DMS114 treated with DMSO at 0.1 percent for 48 hours (cell line): ENCODE measurements at regions not wholly inside any gene's neighbourhood (a gene's known extent, or its start where the extent isn't known, plus 50 kb on each side); places are given as distances from the start of the nearest gene placed in this dataset.
"Not testable (repeated sequence)": the region's sequence is repeated elsewhere in the genome, so short reads cannot be mapped to it uniquely, and the experiment has no call there.

Experiments used
- DNase-seq: peaks from one replicate; lab custom pipeline; 2025; ENCODE audit not compliant: unreplicated experiment; lab: John Stamatoyannopoulos, UW

DNA sequence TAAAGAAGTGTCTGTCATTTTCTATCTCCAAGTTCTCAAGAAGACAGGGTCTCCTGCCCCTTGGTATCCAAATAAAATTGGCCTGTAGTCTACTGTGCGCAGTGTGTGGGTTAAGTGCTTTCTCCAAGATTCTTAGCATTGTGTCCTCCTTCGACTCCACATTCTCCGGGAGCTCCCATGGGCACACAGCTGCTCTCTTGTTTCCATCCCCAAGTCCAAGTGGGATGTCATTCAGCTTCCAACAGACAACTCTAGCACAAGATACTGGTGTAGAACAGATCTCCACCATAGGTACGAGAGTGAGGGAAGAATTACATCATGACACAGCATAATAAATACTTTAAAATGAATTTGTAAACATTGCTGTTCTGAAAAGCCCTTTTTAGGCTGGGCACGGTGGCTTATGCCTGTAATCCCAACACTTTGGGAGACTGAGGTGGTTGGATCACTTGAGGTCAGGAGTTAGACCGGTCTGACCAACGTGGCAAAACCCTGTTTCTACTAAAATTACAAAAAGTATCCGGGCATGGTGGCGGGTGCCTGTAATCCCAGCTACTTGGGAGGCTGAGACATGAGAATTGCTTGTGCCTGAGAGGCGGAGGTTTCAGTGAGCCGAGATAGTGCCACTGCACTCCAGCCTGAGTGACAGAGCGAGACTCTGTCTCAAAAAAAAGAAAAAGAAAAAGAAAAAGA lies 196.2 kb downstream of the C9orf152 start:
- DNase-seq: no peak

DNA sequence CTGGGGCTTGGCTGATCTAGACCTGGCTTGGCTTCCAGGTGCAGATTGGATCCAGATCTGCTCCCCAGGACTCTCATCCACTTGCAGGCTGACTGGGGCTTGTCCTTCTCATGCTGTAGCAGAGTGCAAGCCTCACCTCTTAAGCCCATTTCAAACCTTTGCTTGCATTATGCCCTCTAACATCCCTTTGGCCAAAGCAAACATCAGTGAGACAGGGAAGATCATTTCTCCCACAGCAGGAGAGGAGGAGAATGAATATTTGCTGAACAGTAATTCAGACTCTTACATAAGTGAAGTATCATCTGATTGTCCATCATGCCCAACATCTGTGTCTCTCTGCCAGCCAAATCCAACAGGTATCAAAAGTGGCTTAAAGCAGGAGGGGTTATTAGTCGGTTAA lies 194.9 kb downstream of the C9orf152 start:
- DNase-seq: no peak

GRCh38 chr9:110015759-110016158 lies 192.2 kb downstream of the C9orf152 start:
- DNase-seq: no peak

DNA sequence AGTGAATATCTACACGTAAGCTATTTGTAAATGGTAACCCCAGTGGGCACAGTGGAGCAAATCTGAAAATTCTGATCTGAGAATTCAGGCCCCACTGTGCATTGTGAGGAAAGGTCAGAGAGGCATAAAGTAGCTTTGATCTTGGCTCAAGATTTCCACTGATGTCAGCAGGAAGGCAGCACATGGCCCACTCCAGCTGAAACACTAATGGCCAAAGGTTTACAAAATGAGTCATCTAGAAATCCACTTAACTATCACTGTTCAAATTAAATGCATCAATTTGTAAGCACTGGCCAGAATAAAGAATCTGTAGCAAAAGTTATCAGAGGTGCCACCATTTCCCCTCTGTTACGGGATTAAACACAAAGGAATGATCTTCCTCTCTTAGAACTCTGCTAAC lies 191.6 kb downstream of the C9orf152 start:
- no peak for DNase-seq

GRCh38 chr9:110020216-110020615 lies 187.7 kb downstream of the C9orf152 start:
- DNase-seq: not testable (repeated sequence)

DNA sequence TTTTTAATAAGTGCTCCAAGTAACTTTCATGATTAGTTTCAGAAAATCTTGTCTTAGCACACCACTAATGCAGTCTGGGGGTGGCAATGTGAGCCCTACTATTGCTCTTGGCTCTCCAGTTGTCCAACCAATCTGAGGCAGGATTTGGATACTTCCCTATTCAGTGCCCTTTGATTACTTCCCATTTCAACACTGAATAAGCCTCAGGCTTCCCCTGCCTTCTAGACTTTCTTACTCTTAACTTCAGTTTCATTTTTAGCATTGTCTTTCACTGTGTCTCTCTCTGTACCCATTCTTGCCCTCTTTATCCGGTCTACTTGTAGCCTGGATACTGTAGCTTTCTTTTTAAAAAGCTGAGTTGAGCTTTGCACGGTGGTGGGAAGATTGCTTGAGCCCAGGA lies 186.1 kb downstream of the C9orf152 start:
- no peak for DNase-seq

DNA sequence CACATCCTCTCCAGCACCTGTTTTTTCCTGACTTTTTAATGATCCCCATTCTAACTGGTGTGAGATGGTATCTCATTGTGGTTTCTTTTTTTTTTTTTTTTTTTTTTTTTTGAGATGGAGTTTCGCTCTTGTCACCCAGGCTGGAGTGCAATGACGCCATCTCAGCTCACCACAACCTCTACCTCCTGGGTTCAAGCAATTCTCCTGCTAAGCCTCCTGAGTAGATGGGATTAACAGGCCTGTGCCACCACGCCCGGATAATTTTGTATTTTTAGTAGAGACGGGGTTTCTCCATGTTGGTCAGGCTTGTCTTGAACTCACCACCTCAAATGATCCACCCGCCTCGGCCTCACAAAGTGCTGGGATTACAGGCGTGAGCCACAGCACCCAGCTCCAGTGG lies 184.7 kb downstream of the C9orf152 start:
- not testable (repeated sequence) for DNase-seq

GRCh38 chr9:110025551-110026170 lies 182.3 kb downstream of the C9orf152 start:
- DNase-seq: no peak

DNA sequence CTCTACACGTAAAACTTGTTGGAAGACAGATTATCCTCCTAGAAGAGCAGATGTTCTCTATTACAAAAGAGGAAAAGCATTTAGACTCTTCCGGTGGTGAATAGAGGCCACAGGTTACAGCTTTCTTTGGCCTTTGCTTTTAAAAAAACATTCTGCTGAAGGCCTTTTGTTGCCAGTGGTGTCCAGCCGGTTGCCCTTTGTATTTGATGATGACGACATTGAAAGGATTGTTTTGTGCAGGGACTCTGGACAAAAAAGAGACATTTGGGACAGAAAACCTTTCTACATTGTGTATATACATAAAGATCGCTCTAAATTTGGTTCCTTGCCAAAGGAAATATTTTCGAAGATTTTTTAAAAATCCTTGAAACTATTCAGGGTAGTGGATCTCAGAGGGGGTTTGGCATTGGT lies 180.3 kb downstream of the C9orf152 start:
- DNase-seq: no peak

DNA sequence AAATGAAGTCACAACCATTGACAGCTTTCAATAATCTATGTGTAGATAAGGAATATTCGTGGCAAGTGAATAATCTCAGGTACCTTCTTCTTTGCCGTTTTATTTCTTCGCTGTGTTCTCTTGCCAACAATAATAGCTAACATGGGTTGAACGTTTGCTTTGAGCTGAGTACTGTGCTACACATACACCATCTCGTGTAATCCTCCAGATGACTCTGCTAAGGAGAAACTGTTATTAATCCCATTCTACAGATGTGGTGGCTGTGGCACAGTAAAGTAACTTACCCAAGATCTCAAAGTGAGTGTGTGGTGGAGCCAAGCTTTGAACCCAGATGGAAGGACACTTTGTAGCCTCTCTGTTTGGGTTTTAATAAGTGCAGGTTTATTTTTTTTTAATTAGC lies 179.7 kb downstream of the C9orf152 start:
- DNase-seq: no peak

GRCh38 chr9:110028676-110029075 lies 179.3 kb downstream of the C9orf152 start:
- no peak for DNase-seq

DNA sequence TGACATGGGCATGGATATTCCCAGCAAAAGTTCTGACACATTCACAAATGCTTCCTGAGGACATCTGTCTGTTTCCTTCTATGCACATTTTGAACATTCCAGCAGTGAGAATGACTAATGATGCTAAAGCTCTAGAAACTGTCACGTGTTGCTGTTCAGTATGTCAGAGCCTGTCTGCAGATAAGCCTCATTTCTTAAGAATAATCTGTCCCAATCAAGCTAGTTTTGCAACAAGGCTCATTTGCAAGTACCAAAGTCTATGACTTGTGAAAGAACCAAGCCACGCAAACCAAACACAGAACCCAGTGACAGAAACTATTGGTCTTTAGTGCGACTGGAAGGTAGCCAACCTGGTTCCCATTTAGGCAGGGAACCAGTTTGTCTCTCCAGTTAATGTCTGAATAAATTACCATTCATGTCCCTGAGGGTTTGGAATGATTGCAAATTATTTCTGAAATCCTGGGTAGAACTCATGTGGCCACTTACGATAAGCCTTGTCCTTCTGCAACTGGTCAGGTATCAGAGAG lies 178.5 kb downstream of the C9orf152 start:
- no peak for DNase-seq

GRCh38 chr9:110029956-110030480 lies 177.9 kb downstream of the C9orf152 start:
- DNase-seq: no peak

GRCh38 chr9:110030632-110031031 lies 177.3 kb downstream of the C9orf152 start:
- DNase-seq: no peak

GRCh38 chr9:110031511-110032173 lies 176.3 kb downstream of the C9orf152 start:
- no peak for DNase-seq

DNA sequence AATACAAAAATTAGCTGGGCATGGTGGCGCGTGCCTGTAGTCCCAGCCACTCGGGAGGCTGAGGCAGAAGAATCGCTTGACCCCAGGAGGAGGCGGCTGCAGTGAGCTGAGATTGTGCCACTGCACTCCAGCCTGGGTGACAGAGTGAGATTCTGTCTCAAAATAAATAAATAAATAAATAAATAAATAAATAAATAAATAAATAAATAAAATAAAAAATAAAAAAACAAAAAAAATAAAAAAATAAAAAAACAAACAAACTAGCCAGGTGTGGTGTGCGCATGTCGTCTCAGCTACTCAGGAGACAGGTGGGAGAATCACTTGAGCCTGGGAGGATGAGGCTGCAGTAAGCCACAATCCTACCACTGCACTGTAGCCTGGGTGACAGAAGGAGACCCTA lies 175.4 kb downstream of the C9orf152 start:
- DNase-seq: not testable (repeated sequence)

DNA sequence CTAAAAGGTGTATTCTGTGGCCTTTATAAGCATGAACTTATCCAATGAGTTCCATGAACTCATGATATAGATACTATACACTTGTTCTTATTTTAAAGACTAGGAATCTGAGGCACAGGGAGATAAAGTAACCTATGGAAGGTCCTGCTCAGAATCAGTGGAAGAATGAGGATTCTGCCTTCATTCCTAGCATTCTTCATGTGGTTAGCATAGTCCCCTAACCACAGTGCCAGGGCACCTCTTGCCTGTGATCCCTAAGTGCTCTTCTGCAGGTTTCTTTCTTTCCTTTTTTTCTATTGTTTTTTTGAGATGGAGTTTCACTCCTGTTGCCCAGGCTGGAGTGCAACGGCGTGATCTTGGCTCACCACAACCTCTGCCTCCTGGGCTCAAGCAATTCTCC lies 174.1 kb downstream of the C9orf152 start:
- no peak for DNase-seq

DNA sequence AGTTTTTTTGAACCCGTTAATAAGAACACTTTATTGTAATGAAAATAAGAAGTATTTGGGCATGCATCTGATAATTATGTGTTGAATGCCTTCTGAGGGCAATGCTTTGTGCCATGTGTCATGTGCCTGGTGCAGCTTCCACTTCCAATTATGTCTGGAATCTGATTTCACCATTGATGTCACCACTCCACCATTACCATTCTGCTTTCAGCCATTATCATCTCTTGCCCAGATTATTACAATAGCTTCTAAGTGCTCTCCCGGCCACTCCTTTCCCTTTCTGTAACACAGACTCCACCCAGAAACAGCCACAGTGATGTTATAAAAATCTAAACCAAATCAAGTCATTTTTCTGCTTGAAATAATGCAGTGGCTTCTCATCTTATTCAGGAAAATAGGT lies 171.7 kb downstream of the C9orf152 start:
- no peak for DNase-seq

DNA sequence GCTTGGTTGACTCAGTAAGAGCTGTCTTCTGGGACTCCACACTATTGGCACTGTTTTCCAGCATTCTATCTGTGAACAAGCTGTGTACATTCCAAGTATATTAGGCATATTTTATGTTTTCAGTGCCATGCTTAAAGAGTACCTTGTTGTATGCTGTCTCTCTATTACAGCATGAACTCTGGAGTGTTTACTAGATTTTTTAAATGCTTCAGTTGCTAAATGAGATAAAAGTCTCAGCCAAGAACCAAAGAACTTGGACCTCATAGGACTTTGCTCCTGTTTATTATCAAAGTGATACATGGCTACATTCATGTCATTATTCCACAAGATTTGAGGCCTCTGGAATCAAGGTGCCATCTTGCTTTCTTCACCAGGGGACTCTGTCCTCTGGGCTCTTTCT lies 167.2 kb downstream of the C9orf152 start:
- no peak for DNase-seq

GRCh38 chr9:110041452-110041851 lies 166.5 kb downstream of the C9orf152 start:
- DNase-seq: no peak

DNA sequence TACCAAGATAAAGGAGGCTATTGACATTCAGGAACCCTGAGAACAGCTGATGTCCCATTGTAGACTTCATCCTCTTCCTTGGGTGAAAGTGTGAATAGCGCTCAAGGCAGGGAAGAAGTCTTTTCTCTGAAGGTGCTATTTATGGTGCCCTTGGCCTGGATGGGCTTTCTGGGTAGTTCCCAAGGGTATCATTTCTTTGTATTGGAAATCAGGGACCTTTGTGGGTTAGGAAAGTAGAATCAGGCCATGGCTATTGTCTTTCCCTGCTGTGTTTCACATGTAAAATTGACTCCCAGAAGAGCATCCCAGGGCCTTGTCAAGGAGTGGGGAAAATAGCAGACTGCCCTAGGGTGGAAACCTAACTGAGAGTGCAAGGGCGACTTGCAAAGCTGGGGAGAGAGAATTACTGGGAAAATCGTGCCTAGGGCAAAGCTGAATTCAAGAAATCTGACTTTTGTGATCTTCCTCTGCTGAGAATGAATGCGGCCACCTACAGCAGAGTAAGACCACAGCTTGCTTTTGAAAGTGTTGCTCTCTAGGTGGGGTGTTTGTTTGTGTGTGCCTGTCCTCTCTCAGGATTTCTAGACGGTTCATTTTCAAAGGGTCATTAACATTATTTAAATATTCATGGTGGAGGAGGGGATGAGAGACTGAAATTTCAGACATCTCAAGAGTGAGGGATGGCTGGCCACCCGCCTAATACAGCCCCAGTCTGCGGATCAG lies 160.6 kb downstream of the C9orf152 start:
- no peak for DNase-seq
